Femur (tissue), 1 donor: ENCODE measurements at regions not wholly inside any gene's neighbourhood (a gene's known extent, or its start where the extent isn't known, plus 50 kb on each side); places are given as distances from the start of the nearest gene placed in this dataset.

Experiments used
- DNase-seq: peaks from one replicate; pipeline ENCODE4 v3.0.0-alpha.2; 2017

DNA sequence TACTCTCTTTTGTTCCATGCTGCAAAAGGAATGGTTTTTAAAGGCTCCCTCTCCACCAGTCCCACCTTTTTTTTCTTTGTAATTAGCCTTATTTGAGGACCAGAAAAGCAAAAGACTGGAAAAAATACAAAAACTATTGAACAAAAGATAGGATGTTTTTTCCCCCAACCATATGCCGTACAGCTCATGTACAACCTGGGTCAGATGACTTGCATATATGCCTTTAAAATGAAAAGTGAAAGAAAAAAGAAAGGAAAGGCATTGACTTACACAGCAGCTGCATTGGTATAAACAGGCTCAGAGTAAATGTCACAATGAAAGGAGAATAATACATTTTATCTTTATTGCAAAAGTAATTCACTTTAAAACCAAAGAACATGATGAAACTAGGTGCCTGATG lies 69.5 kb upstream of the CMC1 start:
- DNase-seq, result no peak

DNA sequence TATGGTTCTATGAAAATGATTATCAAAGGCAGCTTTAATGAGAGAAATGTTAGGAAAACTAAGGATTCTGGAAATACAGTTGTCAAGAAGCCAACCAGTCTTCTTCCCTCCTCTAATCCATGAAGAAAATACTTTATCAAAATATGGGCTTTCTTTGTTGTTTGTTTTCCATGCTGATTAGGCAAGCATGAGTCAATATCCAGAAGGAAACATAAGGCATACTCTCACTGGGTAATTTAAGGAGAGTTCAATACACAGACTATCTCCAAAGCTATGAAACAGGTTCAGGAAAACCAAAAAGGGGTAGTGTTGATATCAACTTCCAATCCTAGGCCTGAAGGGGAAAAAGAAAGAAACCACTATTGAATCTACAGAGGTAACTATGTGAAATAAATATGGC lies 68.7 kb upstream of the CMC1 start:
- DNase-seq, result no peak

DNA sequence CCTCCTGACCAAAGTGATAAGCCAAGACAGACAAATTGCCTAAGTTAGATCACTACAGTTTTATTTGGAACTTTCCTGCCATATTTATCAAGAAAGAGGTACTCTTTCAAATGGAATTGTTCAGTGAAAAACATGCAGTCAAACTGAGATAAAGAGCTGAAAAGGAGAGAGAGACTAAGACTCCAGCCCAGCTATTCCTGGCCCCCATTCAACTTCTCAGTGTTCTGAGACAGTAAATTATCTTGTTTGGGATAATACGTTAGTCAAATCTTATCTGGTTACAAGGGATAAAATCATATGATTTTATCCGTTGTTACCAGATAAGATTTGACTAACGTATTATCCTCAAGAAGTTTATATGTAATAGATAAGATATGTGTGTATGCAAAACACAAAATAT lies 67.6 kb upstream of the CMC1 start:
- DNase-seq, result no peak

DNA sequence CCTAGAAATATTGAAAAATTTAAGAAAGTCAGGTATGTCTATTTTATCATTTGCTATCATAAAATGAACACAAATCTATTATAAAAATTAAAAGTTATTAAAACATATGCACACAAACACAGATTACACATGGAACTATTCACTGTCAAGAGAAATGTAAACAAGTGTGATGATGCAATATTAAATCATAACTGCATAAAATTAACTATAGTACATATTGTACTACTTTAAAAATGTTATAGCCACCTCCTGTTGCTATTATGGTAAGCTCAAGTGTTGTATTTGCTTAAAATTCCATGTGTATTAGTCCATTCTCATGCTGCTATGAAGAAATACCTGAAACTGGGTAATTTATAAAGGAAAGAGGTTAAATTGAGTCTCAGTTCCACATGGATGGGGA lies 54.7 kb upstream of the CMC1 start:
- DNase-seq, result no peak

DNA sequence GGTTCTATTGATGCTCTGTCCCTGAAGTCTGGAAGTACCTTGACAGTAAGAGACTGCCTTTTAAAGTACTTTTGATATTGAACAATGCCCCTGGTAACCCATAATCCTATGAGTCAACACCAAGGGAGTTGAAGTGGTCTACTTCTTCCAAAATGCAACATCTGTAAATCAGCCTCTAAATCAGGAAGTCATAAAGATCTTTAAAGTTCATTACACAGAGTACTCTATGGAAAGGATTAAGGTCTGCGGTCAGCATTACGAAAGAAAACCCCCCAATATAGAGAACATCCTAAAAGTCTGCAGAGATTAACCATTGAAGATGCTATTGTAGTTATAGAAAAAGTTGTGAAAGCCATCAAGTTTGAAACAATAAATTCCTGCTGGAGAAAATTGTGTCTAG lies 52.7 kb upstream of the CMC1 start:
- no peak for DNase-seq

DNA sequence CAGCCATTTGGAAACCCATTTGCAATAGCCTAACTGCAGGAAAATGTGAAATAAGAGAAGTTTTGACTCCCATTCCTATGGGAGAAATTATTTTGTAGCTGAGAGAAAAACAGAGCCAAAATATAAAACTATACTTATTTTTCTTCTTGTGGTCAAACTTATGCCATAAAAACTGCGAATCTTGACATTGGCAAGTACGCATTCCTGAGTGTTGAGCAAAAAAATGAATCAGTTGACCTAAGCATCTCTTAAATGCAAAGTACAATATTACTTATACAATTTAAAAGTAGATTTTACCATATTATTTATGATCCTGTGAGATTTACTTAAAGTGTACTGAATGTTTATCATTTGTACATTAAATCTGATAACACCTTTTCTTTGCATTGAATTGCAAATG lies 50.1 kb upstream of the CMC1 start:
- no peak for DNase-seq
